ENCODE measurements at regions not wholly inside any gene's neighbourhood (a gene's known extent, or its start where the extent isn't known, plus 50 kb on each side); places are given as distances from the start of the nearest gene placed in this dataset.

GRCh38 chr3:162193148-162194095 lies 696.8 kb downstream of the OTOL1 start:
- DNase-seq (ENCODE audit: low read depth, low spot score), result no peak
- no peak overlapping the region for H3K4me3 ChIP-seq (ENCODE audit: low read depth, low read length)
- H3K27me3 ChIP-seq (ENCODE audit: control insufficient read depth, insufficient read depth, low read length), result no peaks in the 10 kb centered on the region
- no peak for TF ChIP-seq CTCF (IDR thresholded peaks at IDR 0.05; ENCODE audit: low read depth, low read length)
- no peaks in the 10 kb centered on the region; the same call in 1 of the 2 replicates for H3K9me3 ChIP-seq (ENCODE audit: control insufficient read depth, insufficient read depth, low read length)
- H3K27ac ChIP-seq (ENCODE audit: low read depth, low read length), result no peak overlapping the region
- ChIA-PET CTCF (no interaction called here), POLR2A (no interaction called here)

- Histone ChIP-seq H3K27me3 (ENCODE audit: control insufficient read depth, insufficient read depth, low read length) (no peaks in the 10 kb centered on the region), H3K9me3 (ENCODE audit: control insufficient read depth, insufficient read depth, low read length) (no peaks in the 10 kb centered on the region; the same call in 1 of the 2 replicates), H3K4me3 (ENCODE audit: low read depth, low read length) (no peak overlapping the region), H3K27ac (ENCODE audit: low read depth, low read length) (no peak overlapping the region)
- POLR2A ChIA-PET, result no interaction called here
- CTCF ChIA-PET, result no interaction called here
- TF ChIP-seq CTCF (IDR thresholded peaks at IDR 0.05; ENCODE audit: low read depth, low read length), result no peak
- DNase-seq (ENCODE audit: low read depth, low spot score), result no peak
Observed at GRCh38 chr3:162195147-162195546, 698.5 kb downstream of the OTOL1 start.

- CTCF ChIA-PET, result no interaction called here
- TF ChIP-seq CTCF (IDR thresholded peaks at IDR 0.05; ENCODE audit: low read depth, low read length), result no peak
- H3K27me3 ChIP-seq (ENCODE audit: control insufficient read depth, insufficient read depth, low read length), result no peaks in the 10 kb centered on the region
- H3K27ac ChIP-seq (ENCODE audit: low read depth, low read length), result no peak overlapping the region
- no peak for DNase-seq (ENCODE audit: low read depth, low spot score)
- no peaks in the 10 kb centered on the region for H3K9me3 ChIP-seq (ENCODE audit: control insufficient read depth, insufficient read depth, low read length)
- H3K4me3 ChIP-seq (ENCODE audit: low read depth, low read length), result no peak overlapping the region
- POLR2A ChIA-PET, result no interaction called here
Observed at GRCh38 chr3:162196964-162197363, 700.4 kb downstream of the OTOL1 start.

GRCh38 chr3:162200836-162201235 lies 704.2 kb downstream of the OTOL1 start:
- Histone ChIP-seq H3K9me3 (ENCODE audit: control insufficient read depth, insufficient read depth, low read length) (no peaks in the 10 kb centered on the region), H3K4me3 (ENCODE audit: low read depth, low read length) (no peak overlapping the region), H3K27me3 (ENCODE audit: control insufficient read depth, insufficient read depth, low read length) (no peaks in the 10 kb centered on the region), H3K27ac (ENCODE audit: low read depth, low read length) (no peak overlapping the region)
- TF ChIP-seq CTCF (IDR thresholded peaks at IDR 0.05; ENCODE audit: low read depth, low read length), result no peak
- DNase-seq (ENCODE audit: low read depth, low spot score), result no peak
- POLR2A ChIA-PET, result no interaction called here
- CTCF ChIA-PET, result interaction anchor here (1.0 kb wide), 2 partner anchors 10 to 26 kb away, joined by 3 read pairs; no protein-coding TSS in a partner anchor

GRCh38 chr3:162206648-162207047 lies 710.0 kb downstream of the OTOL1 start:
- no peak for DNase-seq (ENCODE audit: low read depth, low spot score)
- CTCF ChIA-PET, result no interaction called here
- Histone ChIP-seq H3K27me3 (ENCODE audit: control insufficient read depth, insufficient read depth, low read length) (no peaks in the 10 kb centered on the region), H3K4me3 (ENCODE audit: low read depth, low read length) (no peak overlapping the region), H3K27ac (ENCODE audit: low read depth, low read length) (no peak overlapping the region), H3K9me3 (ENCODE audit: control insufficient read depth, insufficient read depth, low read length) (no peaks in the 10 kb centered on the region)
- TF ChIP-seq CTCF (IDR thresholded peaks at IDR 0.05; ENCODE audit: low read depth, low read length), result no peak
- POLR2A ChIA-PET, result no interaction called here
